Stimulated activated CD8-positive, alpha-beta memory T cell treated with anti-CD3 and anti-CD28 coated beads, Interleukin-4, amount 100 ng/mL, for 48 hours (primary cell): ENCODE measurements at regions not wholly inside any gene's neighbourhood (a gene's known extent, or its start where the extent isn't known, plus 50 kb on each side); places are given as distances from the start of the nearest gene placed in this dataset.
"Not testable (repeated sequence)": the region's sequence is repeated elsewhere in the genome, so short reads cannot be mapped to it uniquely, and the experiment has no call there.

ENCODE experiments used
- DNase-seq: peaks from one replicate; pipeline ENCODE4 v3.0.0-alpha.2; 2020

- no peak for DNase-seq
Measured at GRCh38 chr7:25672496-25672895, 444.2 kb upstream of the NPVF start.

- no peak for DNase-seq
Measured at GRCh38 chr7:25675789-25676474, 447.6 kb upstream of the NPVF start.

DNA sequence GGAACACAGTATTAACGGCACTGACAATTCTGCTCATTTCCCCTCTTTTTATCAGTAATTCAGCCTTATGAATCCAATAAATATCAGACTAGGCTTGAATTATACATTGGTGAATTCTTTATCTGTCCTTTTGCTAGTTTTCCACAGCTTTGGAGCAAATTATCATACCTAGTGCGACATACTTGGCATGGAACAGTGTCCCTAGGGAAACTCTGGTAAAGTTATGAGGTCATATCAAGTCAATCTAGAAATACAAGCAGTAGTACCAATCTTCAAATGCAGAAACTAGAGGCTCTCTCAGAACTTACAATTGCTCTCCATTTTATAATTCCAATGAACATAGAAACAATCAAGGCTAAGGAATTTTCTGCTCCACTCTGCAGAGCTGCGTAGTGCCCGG is 449.3 kb upstream of the NPVF start:
- DNase-seq = no peak

DNA sequence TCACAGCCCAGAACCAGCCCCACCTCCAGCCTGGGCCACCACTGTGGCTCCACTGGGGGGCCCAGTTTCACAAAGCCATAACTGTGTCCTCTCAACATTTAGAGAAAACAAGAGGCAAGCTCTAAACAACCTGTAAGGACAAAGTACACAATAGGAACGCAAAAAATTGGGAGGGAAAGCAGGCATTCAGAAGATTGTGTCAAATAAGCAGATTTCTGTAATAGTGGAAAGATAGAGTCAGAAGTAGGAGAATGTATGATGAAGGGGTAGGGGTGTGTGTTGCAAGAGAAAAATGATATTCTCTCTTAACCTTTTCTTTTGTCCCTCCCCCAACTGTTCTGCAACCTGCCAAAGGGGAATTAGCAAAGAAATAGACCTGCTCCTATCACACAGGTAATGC is 449.9 kb upstream of the NPVF start:
- no peak for DNase-seq

DNA sequence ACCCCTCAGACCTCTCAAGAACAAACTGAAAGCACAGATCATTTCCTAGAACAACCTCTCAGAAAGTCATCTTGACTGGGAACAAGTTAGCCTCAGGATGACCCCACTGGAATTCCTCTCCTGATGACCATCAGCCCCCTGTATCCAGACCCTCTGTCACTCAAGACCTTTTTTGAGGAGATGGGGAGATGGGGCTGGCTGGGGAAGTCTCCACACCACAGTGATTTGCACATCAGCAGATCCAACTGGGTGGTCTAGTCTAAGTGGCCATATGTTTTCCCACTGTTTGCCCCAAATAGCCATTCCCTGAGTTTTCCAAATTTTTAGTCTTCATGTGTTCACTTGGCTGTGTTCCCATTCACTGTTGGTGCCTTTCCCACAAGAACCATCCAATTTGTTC is 452.4 kb upstream of the NPVF start:
- no peak for DNase-seq

GRCh38 chr7:25684360-25684759 is 456.1 kb upstream of the NPVF start:
- no peak for DNase-seq

GRCh38 chr7:25686493-25686892 is 458.2 kb upstream of the NPVF start:
- no peak for DNase-seq

GRCh38 chr7:25694211-25694610 is 457.8 kb upstream of the NFE2L3 start:
- no peak for DNase-seq

DNA sequence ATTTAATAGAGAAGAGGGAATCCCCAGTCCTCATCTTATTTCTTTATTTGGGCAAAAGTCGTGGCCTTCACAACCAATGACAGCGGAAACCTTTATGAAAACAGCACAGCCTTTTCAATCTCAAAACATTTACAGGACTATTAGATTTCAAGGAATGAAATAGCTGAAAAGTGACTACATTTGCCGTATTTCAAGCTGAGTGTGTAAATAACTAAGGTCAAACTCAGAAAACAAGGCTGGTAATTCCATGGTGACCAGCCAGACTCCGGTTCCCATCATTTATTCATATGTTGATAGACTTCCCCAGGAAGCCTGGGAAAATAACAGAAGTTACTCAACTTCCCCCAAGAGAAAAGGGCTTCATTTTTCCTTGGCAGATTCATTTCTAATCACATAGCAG is 457.3 kb upstream of the NFE2L3 start:
- DNase-seq = no peak

DNA sequence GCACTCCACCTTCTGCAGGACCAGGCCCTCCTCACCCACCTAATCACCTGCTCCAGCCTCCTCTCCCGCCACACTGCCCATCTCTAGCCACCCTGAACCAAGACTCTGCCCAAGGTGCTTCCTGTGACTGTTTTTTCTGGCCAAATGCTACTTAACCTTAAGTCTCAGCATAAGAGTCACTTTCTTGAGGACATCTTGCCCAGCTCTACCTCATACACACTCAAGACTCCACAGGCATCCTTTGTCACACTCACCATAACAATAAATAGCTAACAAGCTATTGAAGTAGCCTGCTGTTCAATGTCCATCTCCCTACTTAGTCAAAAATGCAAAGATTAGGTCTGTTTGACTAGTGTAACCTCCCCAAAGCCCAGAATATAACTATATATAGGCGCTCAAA is 455.4 kb upstream of the NFE2L3 start:
- DNase-seq = no peak

GRCh38 chr7:25698451-25699113 is 453.4 kb upstream of the NFE2L3 start:
- no peak for DNase-seq

- not testable (repeated sequence) for DNase-seq
Measured at GRCh38 chr7:25700141-25700540, 451.9 kb upstream of the NFE2L3 start.

- no peak for DNase-seq
Measured at GRCh38 chr7:25704413-25704812, 447.6 kb upstream of the NFE2L3 start.

DNA sequence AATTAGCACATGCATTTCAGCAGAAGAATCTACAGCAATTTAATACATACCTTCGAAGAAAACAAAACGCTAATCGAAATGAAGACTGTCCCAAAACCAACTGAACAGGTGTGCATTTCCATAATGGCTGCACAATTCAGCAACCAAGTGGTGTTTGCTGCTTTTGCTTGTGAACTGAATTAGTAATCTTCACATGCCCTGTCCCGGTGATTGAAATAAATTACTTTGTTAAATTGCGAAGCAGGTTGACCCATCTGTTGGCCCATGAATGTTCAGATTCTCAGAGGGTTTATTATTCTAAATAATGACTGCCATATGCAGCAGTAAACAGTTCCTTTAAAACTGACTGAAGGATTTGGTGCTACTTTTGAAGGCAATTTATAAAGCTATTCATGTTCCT is 445.2 kb upstream of the NFE2L3 start:
- no peak for DNase-seq

DNA sequence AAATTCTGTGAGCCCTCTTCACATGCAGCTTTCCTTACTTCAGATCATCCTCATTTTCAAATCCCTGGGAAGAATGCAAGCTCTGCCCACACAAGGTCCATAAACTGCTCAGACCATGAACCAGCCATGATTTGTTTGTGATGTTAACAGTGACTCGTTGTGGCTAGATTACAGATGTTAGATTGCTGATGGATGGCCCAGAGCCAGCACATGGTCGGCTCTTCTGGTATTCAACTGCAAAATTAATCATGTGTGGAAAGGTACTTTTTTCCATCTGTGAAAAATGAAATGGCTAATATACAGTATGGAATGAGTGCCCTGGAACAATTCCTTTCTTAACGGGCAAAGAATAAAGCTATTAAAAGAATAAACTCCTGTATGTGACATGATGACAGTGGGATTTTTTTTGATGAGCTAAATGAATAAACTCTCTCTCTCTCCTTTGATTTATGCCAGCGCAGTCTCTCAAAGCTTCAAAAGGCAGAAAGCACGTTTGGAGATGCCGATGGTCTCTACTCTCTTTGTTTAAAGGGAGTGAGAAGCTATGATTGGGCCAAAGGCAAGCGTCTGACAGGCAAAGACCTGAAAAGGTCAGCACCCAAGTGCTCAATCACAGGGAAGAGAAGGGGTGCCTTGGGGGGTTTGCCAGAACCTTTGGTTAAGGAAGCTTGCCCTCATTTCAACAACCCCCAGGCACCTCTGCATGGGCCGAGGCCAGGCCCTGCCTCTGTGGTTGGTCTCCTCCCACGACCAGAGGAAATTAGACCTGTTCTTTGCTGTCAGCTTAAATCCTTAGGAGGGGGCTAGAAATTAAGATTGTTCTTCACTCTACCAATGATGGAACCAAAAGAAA is 444.0 kb upstream of the NFE2L3 start:
- no peak for DNase-seq

- no peak for DNase-seq
Measured at GRCh38 chr7:25710959-25711358, 441.0 kb upstream of the NFE2L3 start.

GRCh38 chr7:25711940-25712339 is 440.1 kb upstream of the NFE2L3 start:
- no peak for DNase-seq

DNA sequence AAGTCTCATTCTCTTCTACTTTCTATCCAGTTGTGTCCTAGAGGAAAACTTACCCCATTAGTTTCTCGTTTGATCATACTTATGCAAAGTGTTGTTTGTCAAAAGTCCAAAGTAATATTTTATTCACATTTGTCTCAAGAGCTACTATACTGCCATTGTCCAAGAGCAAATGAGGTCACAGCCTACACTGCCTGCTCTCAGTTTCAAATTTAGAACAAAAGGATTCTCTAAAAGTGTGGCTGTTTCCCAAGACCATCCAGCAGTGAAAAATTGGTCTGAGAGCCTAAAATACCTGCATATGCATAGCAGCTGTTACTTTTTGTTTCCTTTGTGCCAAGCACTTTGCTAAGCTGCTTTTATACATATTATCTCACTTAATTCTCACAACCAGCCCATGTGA is 439.5 kb upstream of the NFE2L3 start:
- no peak for DNase-seq

DNA sequence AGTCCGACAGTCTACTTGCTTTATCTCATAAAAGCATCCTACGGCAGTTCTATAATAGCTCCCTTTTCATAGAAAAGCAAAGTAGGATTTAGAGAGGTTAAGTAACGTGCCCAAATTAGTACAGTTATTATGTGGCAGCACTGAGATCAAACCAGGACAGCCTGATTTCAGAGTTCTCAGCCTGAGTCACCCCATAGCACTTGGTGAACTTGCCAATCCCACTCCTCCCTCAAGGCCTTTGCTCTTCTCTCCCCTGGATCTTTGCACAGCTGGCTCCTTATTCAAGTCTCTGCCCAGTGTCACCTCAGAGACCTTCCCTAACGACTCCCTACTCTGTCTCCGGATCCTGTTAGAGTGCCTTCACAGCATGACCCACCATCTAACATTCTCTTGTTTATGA is 438.0 kb upstream of the NFE2L3 start:
- no peak for DNase-seq

- DNase-seq = no peak
Measured at GRCh38 chr7:25716421-25716820, 435.6 kb upstream of the NFE2L3 start.

GRCh38 chr7:25718596-25718995 is 433.4 kb upstream of the NFE2L3 start:
- DNase-seq = no peak

DNA sequence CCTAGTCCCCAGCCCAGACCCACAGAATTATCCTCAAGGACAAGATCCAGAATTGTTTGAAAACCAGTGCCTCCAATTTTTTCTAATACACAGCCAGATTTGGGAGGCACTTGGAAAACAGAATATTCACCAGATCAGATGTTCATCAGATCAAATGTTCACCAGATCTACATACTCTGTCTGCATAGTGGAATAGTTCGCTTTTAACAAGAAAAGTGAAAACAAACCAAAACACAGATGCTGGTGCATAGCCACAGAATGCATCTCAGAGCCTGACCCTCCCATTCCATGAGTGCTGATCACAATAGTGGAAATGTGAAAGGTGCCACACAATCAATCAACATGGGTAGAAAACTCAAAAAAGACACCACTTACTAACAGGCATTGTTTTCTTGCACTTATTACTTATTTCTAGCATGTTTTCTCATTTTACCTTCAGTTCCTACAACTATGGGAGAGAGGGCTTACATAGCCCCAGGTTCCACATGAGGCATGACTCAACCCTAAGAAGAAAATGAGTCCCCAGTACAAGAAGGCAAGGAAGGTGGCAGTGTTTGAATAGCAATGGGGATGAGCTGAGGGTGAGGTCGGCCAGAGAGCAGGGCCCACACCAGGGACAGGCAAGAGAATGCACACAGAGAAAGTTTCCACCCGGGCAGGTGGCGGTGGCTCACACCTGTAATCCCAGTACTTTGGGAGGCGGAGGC is 432.7 kb upstream of the NFE2L3 start:
- DNase-seq = no peak

DNA sequence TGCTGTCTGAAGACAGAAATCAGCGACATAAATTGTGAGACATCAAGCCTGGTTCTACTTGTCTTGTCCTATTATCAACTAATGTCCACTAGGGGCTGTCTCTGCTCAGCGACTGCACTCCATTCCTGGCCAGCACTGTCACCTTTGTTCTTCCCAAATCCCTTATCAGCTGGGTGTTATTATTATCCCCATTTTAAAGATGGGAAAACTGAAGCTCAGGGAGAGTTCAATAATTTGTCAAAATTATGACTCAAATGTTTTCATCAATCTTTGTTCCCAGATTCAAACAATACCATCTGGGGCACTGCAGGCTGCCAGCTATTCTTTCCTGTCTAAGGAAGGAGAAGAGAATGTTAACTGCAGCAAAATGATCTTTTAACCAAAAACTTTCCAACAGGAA is 431.6 kb upstream of the NFE2L3 start:
- DNase-seq = no peak
